ENCODE measurements at regions not wholly inside any gene's neighbourhood (a gene's known extent, or its start where the extent isn't known, plus 50 kb on each side); places are given as distances from the start of the nearest gene placed in this dataset.
A peak's percentile ranks its signal among the peaks of the same experiment; 100 is the strongest.
"Not testable (repeated sequence)": the region's sequence is repeated elsewhere in the genome, so short reads cannot be mapped to it uniquely, and the experiment has no call there.

DNA sequence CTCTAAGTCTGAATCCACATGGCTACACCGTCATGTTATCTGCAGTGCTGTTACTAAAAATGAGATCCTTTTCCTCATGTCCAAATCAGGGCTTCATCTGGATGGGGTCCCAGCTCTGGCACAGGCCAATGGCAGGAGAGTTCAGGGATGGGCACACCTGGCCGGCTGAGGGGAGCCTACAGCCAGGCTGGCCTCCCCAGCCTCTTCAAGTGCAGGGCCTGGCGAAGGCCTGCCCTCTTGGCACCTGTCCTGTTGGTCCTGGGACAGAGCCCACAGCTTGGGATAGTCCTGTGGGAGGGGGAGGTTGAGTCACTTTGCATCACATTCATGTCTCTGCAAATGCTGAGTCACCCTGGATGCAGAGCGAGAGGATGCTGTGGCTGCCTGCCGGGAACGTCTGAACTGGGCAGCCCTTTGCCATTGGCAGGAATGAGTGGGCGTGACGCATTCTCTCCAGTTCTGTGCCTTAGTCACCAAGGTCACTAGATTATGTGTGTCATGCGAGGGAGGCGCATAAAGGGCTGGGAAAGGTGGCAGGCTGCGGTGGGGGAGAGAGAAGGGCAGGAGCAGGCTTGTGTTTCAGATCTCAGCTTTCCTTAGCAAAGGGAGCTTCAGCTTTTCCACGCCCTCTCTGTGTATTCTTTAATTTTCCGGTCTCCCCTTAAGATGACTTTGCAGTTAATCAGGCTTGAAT is 223.2 kb upstream of the ECI2 start:
- ATAC-seq (replicated peaks) (no peak), DNase-seq (no peak)
- Mint-ChIP-seq H3K9me3 (peaks cover 9 to 13% of the 10 kb centered on the region in 2 donors), H3K27me3 (peaks cover 15 to 17% of the 10 kb centered on the region in 2 donors), H3K4me1 (peaks cover 31 to 34% of the 10 kb centered on the region in 2 donors), H3K36me3 (peaks cover 4 to 5% of the 10 kb centered on the region in 2 donors), H3K27ac (no peak overlapping the region), H3K4me3 (no peak overlapping the region)

DNA sequence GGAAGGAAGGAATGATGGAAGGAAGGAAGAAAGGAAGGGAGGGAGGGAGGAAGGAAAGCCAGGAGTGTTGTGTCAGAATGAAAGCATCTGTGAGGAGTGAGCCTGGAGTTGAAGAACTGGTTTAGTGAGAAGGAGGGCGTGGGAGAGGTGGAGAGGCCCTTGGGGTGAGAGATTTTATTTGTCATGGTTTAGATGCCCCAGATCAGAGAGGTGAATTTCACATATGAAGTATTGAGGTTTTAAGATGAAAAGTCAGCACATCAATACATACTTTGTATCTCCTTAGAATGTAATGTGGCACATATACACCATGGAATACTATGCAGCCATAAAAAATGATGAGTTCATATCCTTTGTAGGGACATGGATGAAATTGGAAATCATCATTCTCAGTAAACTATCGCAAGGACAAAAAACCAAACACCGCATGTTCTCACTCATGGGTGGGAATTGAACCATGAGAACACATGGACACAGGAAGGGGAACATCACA is 222.3 kb upstream of the ECI2 start:
- H3K4me3 Mint-ChIP-seq; DNase-seq; H3K36me3 Mint-ChIP-seq; ATAC-seq (replicated peaks); H3K27ac Mint-ChIP-seq: not testable (repeated sequence)
- Mint-ChIP-seq H3K27me3 (peaks cover 20 to 22% of the 10 kb centered on the region in 2 donors), H3K9me3 (peaks cover 9 to 13% of the 10 kb centered on the region in 2 donors), H3K4me1 (peaks cover 30 to 34% of the 10 kb centered on the region in 2 donors)

DNA sequence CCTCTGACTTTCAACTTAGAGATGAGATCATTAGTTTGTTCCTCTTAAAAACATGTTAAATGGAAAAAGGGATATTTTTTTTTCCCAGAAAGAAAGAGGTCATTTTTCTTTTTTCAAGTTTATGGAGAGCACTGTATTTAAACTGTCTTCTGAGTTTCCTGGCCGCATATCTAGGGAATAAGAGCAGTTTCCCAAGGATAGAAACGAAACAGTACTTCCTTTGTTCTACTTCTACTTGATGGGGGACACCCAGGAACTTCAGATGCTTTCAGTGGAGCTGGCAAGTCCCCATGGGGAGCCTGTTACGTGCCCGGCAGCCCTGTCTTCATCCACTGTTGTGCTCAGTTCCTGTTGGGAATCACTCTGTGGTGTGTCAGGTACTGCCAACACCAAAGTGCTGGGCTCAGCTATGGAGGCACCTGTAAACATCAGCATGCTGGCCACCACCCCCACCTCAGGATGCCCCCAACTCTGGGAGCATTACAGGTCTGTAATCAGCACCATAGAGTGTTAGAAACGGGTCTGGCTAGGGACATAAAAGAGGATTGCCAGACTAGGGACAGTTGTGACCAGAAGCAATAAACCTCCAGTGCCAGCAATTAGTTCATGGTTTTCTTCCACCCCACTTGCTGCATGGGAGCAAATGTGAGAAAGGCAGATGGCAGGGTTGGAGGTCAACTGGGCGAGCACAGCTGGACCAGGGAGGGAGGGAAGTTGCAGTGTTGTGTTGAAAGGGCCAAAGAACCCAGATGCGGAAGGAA is 221.7 kb upstream of the ECI2 start:
- DNase-seq (no peak), ATAC-seq (replicated peaks) (no peak)
- Mint-ChIP-seq H3K36me3 (peaks cover 4 to 5% of the 10 kb centered on the region in 2 donors), H3K4me1 (peaks cover 28 to 32% of the 10 kb centered on the region in 2 donors), H3K9me3 (peaks cover 9 to 13% of the 10 kb centered on the region in 2 donors), H3K4me3 (no peak overlapping the region), H3K27ac (no peak overlapping the region), H3K27me3 (peaks cover 25 to 28% of the 10 kb centered on the region in 2 donors)

DNA sequence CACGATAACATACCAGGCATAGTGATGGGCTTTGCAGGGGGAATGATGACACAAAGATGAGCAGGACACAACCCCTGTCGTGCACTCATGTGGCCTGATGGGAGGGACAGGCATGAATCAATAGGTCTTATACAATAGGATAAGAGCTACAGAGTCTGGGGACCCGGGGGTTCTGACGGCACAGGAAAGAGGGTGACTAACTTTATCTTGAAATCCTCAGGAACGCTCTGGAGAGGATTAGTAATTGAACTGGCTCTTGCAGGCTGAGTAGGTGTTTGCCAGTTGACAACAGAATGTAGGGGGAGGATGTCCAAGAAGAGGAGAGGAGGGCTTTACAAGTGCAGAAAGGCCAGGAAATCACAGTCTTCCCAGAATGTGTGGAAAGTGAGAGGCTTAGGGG is 219.9 kb upstream of the ECI2 start:
- Mint-ChIP-seq H3K9me3 (peaks cover 9% of the 10 kb centered on the region in 2 donors), H3K27ac (no peak overlapping the region), H3K4me1 (peaks cover 9 to 14% of the 10 kb centered on the region in 2 donors), H3K36me3 (peaks cover 4 to 5% of the 10 kb centered on the region in 2 donors), H3K4me3 (no peak overlapping the region), H3K27me3 (peaks cover 43 to 47% of the 10 kb centered on the region in 2 donors)
- ATAC-seq (replicated peaks) = no peak
- DNase-seq = no peak

DNA sequence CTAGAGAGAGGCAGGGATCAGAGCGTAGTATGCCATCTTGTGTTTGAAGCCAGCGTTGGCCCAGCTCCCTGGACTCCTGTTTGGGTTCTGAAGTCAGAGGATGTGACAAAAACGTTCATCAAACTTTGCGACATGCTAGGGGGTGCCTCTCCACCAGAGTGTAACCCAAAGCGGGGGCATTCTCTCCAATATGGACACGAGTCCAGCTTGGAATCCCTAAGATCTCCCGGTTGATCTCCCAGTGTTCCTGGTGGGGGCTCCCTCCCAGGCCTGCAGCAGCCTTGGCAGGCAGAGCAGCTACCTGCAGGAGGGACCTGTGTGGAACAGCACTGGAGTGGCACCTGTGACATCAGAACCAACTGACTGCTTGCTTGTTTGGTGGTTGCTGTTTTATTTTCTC is 218.8 kb upstream of the ECI2 start:
- Mint-ChIP-seq H3K27me3 (peaks cover 49 to 51% of the 10 kb centered on the region in 2 donors), H3K4me3 (no peak overlapping the region), H3K36me3 (peaks cover 4 to 5% of the 10 kb centered on the region in 2 donors), H3K9me3 (peaks cover 9% of the 10 kb centered on the region in 2 donors), H3K27ac (no peak overlapping the region), H3K4me1 (peaks cover 2 to 3% of the 10 kb centered on the region in 2 donors)
- DNase-seq (no peak), ATAC-seq (replicated peaks) (no peak)

DNA sequence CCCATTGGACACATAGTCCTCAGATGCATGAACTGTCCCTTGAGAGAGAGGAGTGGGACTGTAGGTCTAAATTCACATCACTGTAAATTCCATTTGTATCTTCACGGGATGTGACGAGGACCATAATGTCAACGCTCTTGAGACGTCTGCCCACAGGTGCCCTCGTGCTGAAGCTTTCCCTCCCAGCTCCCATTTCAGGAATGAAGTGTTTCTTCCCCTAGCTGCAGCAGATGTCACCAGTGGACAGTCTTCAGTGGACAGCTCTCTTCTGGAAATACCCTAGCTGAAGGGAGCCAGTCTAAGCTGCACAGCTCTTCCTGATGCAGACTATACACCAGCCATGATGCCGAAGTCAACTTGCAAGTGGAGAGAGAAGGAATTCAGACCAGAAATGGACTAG is 217.4 kb upstream of the ECI2 start:
- DNase-seq (no peak), ATAC-seq (replicated peaks) (no peak)
- peaks cover 8 to 9% of the 10 kb centered on the region in 2 donors for H3K9me3 Mint-ChIP-seq
- peaks cover 49 to 51% of the 10 kb centered on the region in 2 donors for H3K27me3 Mint-ChIP-seq
- H3K27ac Mint-ChIP-seq = no peak overlapping the region
- H3K4me3 Mint-ChIP-seq = no peak overlapping the region
- peaks cover 4 to 5% of the 10 kb centered on the region in 2 donors for H3K36me3 Mint-ChIP-seq
- peaks cover 0 to 6% of the 10 kb centered on the region in 2 donors for H3K4me1 Mint-ChIP-seq

DNA sequence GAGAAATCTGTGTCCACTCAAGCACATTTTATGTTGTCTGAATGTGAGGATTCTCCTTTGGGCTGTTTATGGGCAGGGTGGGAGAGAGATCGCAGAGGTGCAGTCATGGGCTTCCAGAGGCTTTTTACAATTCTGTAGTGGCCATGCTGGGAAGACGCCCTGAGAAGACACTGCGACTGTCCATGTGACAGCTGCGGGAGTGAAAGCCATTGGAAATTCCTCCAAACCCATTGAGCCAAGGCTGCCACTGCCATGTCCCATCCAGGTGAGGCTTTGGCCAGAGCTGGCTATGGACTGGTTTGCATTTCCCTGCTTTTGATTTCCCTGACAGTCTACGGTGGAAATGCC is 216.9 kb upstream of the ECI2 start:
- Mint-ChIP-seq H3K9me3 (peaks cover 4 to 5% of the 10 kb centered on the region in 2 donors), H3K4me3 (no peak overlapping the region), H3K36me3 (peaks cover under 1 to 4% of the 10 kb centered on the region in 2 donors), H3K27ac (no peak overlapping the region), H3K27me3 (peaks cover 48 to 51% of the 10 kb centered on the region in 2 donors), H3K4me1 (peaks cover 0 to 9% of the 10 kb centered on the region in 2 donors)
- no peak for DNase-seq
- ATAC-seq (replicated peaks) = no peak

DNA sequence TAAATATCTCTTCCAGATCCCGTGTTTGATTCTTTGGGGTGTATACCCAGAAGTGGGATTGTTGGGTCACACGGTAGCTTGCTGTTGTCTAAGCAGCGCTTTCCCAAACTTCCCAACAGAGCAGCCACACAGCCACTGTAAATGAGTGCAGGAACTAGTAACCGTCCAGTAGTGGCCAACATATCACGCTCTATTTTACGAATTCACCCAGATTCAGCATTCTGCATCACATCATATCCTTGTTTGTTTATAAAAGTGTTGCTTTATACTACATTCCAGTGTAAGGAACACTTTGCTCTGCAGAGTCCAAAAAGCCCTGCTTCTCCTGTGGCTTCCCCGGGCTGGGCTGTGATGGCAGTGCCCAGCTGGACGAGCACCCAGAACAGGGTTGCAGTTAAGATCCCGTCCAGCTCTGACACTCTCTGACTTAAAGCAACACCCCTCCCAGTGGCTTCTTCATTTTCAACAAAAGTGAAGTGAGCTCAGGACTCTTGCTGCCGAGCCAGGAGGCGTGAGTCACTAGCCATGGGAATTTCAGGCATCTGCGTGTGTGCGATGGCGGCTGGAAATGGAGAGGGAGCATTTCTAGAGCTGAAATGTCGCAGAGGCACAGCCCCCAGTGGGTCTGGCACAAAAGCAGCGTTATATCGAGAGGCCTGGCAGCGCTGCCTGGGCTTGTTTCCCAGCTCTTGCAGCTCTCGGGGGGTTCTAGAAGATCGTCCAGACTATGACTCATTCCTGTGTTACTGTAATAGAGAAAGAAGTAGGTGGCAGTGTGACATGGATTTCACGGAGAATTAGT is 216.3 kb upstream of the ECI2 start:
- Mint-ChIP-seq H3K4me3 (no peak overlapping the region), H3K9me3 (peaks cover 3 to 5% of the 10 kb centered on the region in 2 donors), H3K27me3 (peaks cover 48 to 56% of the 10 kb centered on the region in 2 donors), H3K4me1 (peaks cover 0 to 9% of the 10 kb centered on the region in 2 donors), H3K27ac (no peak overlapping the region), H3K36me3 (peaks cover 0 to 2% of the 10 kb centered on the region in 2 donors)
- DNase-seq = no peak
- ATAC-seq (replicated peaks) = no peak

DNA sequence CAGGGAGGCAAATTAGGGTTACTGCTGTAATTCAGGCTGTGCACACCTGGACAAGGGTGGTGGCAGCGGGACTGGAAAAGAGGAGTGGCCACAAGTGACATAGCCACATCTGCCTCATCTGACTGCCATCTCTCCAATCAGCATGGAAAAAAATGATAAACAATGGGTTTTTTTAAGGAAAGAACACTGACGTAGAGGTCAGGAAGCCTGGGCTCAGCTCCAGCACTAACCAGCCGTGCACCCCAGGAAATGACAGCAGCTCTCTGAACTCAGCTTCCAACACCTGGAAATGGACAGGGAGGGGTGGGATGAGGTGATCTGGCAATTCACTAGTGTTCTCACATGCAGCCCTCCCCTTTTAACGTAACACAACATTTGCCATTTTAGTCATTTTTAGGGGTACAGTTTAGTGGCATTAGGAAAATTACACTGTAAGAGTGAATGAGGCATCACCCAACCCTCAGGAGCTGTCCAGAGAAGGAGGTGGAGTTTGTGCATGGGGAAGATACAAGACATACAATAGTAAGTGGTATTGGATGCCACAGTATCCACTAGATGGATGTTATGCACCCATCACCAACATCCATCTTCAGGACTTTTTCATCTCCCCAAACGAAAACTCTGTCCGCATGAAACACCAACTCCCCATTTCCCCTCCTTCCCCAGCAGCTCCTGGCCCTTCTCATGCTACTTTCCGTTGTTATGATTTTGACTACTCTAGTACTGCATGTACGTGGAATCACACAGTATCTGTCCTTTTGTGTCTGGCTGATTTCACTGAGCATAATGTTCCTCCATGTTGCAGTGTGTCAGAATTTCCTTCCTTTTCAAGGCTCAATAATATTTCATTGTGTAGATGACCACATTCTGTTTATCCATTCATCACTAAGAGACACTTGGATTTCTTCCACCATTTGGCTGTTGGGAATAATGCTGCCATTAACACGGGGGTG is 215.5 kb upstream of the ECI2 start:
- ATAC-seq (replicated peaks) (no peak), DNase-seq (no peak)
- Mint-ChIP-seq H3K4me1 (peaks cover 0 to 12% of the 10 kb centered on the region in 2 donors), H3K36me3 (no peaks in the 10 kb centered on the region), H3K4me3 (no peak overlapping the region), H3K27ac (no peak overlapping the region), H3K9me3 (peaks cover 0 to 2% of the 10 kb centered on the region in 2 donors), H3K27me3 (peaks cover 52 to 56% of the 10 kb centered on the region in 2 donors)

DNA sequence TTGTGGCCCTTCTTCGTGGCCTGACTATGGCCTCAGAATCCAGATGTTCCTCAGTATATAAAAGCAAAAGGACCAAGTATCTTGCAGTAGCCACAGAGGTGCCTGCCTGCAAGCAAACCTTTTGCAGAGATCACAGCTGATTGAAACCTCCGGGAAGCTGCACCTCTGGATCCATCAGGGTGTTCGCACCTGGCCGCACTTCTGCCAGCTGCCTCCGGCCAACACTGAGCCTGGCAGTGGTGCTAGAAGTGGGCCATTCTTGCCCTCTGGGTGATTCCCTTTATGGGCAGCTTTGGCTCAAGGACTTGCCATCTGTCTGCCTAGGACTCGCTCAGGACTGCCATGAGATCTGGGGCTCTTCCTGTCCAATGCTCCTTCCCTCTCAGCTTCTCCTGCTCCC is 214.6 kb upstream of the ECI2 start:
- ATAC-seq (replicated peaks) = no peak
- Mint-ChIP-seq H3K9me3 (peaks cover 0 to 2% of the 10 kb centered on the region in 2 donors), H3K4me3 (no peak overlapping the region), H3K27ac (no peak overlapping the region), H3K4me1 (peaks cover 0 to 12% of the 10 kb centered on the region in 2 donors), H3K27me3 (peaks cover 52% of the 10 kb centered on the region in 2 donors), H3K36me3 (no peaks in the 10 kb centered on the region)
- DNase-seq = no peak

DNA sequence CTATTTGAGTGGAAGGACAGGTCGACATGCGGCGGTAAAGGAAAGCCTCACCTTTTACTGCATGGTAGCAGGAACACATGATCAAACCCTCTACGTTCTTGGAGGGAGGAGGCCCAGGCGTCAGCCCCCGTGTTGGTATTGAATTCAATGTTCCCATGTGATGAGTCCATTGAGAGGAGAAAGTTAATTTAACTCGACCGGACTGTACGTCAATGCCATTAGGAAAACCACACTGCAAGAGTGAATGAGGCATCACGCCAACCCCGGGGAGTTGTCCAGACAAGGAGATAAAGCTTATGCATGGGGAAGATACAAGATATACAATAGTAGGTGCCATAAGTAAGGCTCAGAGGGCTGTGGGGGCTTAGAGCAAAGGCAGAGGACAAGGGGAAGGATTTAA is 213.9 kb upstream of the ECI2 start:
- no peaks in the 10 kb centered on the region for H3K36me3 Mint-ChIP-seq
- H3K27ac Mint-ChIP-seq = no peak overlapping the region
- ATAC-seq (replicated peaks) = no peak
- DNase-seq = no peak
- H3K9me3 Mint-ChIP-seq = peaks cover 0 to 2% of the 10 kb centered on the region in 2 donors
- no peak overlapping the region for H3K4me3 Mint-ChIP-seq
- H3K27me3 Mint-ChIP-seq = peaks cover 52% of the 10 kb centered on the region in 2 donors
- peaks cover 0 to 13% of the 10 kb centered on the region in 2 donors for H3K4me1 Mint-ChIP-seq

DNA sequence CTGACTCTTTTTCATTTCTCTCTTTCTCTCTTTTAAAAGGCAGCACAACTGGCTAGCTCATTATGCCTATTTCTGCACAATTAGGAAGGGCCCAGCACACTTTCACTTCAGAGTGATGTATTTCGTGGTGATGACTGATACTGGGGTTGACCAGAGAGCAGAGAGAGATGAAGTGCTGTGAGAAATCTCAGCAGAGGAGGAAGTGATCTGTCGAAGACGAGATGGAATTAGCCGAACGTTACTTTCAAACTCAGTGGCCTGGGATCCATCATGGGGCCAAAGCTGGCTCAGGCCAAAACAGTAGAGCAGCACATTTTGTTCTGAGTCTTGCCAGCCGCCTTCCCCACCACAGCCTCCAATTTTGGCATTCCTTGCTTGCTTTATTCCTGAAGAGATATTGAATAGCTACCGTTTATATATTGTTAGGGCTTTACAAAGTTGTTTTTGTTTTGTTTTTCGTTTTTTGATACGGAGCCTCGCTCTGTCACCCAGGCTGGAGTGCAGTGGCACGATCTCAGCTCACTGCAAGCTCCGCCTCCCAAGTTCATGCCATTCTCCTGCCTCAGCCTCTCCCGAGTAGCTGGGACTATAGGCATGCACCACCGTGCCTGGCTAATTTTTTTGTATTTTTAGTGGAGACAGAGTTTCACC is 213.2 kb upstream of the ECI2 start:
- Mint-ChIP-seq H3K4me1 (peaks cover 0 to 15% of the 10 kb centered on the region in 2 donors), H3K27me3 (peaks cover 44 to 48% of the 10 kb centered on the region in 2 donors)

DNA sequence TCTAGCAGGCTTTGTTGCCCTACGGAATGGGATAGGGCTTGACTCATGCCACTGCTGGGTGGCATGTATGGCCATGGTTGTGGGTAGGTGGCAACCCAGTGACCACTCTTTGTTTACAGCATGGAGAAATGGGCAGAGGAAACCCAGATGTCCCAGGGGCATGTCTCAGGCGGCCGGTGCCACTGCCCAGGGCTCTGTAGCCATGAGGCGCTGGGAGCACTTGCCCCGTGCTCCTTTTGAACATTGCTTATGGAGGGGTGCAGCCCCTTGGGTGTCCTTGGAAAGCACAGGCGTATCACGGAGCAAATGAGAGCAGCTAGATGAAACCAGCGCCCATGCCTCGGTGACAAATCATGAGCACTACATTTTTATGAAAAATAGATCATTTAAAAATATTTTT is 212.5 kb upstream of the ECI2 start:
- H3K4me1 Mint-ChIP-seq = peaks cover 6 to 20% of the 10 kb centered on the region in 2 donors
- DNase-seq = no peak
- no peaks in the 10 kb centered on the region for H3K36me3 Mint-ChIP-seq
- no peak overlapping the region for H3K4me3 Mint-ChIP-seq
- peaks cover 45% of the 10 kb centered on the region in 2 donors for H3K27me3 Mint-ChIP-seq
- ATAC-seq (replicated peaks) = no peak
- H3K9me3 Mint-ChIP-seq = no peaks in the 10 kb centered on the region
- H3K27ac Mint-ChIP-seq = no peak overlapping the region

More for the DNA sequence above, 213.2 kb upstream of the ECI2 start:
- Mint-ChIP-seq H3K9me3 (no peaks in the 10 kb centered on the region), H3K36me3 (no peaks in the 10 kb centered on the region), H3K4me3 (peak overlapping the region in 1 of 2 donors; percentile 31), H3K27ac (no peak overlapping the region)
- peak; percentile 89 to 98 for ATAC-seq (replicated peaks)
- peak; percentile 41 for DNase-seq

Measured in stimulated activated naive B cell treated with anti-CD40 and anti-IgM and Interleukin-4, amounts not matched to agents 10 μg/mL and 1 μg/mL and 100 μg/mL, for 72 hours (primary cell).